BLaER1 treated with 17β-estradiol and CSF1 and Interleukin-3, amounts not matched to agents 10 nM and 100 nM (cell line): ENCODE measurements at regions not wholly inside any gene's neighbourhood (a gene's known extent, or its start where the extent isn't known, plus 50 kb on each side); places are given as distances from the start of the nearest gene placed in this dataset.

ENCODE experiments used
- H3K27ac ChIP-seq, 11 experiments: shearing (Covaris generic); formaldehyde crosslinking; 2 replicates each; pipeline ENCODE4 v1.8.1; 2022
- H3K27me3 ChIP-seq, 11 experiments: shearing (Covaris generic); formaldehyde crosslinking; 2 replicates each; pipeline ENCODE4 v1.8.1; 2022
- H3K36me3 ChIP-seq, 11 experiments: shearing (Covaris generic); formaldehyde crosslinking; 2 replicates each; pipeline ENCODE4 v1.8.1; 2022
- H3K4me1 ChIP-seq, 10 experiments: shearing (Covaris generic); formaldehyde crosslinking; 2 replicates each; pipeline ENCODE4 v1.8.1; 2022
- H3K4me2 ChIP-seq, 11 experiments: shearing (Covaris generic); formaldehyde crosslinking; 2 replicates each; pipeline ENCODE4 v1.8.1; 2022
- H3K4me3 ChIP-seq, 10 experiments: shearing (Covaris generic); formaldehyde crosslinking; 2 replicates each; pipeline ENCODE4 v1.8.1; 2022
- H3K9ac ChIP-seq, 11 experiments: shearing (Covaris generic); formaldehyde crosslinking; 2 replicates each; pipeline ENCODE4 v1.8.1; 2022
- H3K9me3 ChIP-seq, 11 experiments: shearing (Covaris generic); formaldehyde crosslinking; replicated peaks in 1 of 11; 2 replicates each; pipeline ENCODE4 v1.8.1; 2022
- H4K20me1 ChIP-seq, 11 experiments: shearing (Covaris generic); formaldehyde crosslinking; 2 replicates each; pipeline ENCODE4 v1.8.1; 2022
- Cebpa-rat ChIP-seq, 11 experiments: shearing (Covaris generic); IDR thresholded peaks; 2 replicates each; pipeline ENCODE4 v1.8.1; 2022

- Histone ChIP-seq H3K27me3 (no peaks in the 10 kb centered on the region), H3K9me3 (peaks cover 0 to 2% (median under 1%) of the 10 kb centered on the region in 11 experiments; a peak in 4 of 22 replicates), H3K36me3 (no peaks in the 10 kb centered on the region), H3K27ac (no peak overlapping the region), H3K4me1 (no peaks in the 10 kb centered on the region; a peak in 2 of 20 replicates), H3K4me3 (no peak overlapping the region), H3K9ac (no peak overlapping the region), H3K4me2 (no peak overlapping the region), H4K20me1 (no peaks in the 10 kb centered on the region)
- TF ChIP-seq Cebpa-rat (IDR thresholded peaks at IDR 0.05), result no peak
These were observed 85.0 kb upstream of the CNKSR2 start for GRCh38 chrX:21289232-21289631.

GRCh38 chrX:21295246-21295820 is 78.9 kb upstream of the CNKSR2 start:
- no peak overlapping the region for H3K4me2 ChIP-seq
- no peaks in the 10 kb centered on the region for H3K4me1 ChIP-seq
- H3K9ac ChIP-seq, result no peak overlapping the region
- no peaks in the 10 kb centered on the region for H3K9me3 ChIP-seq
- TF ChIP-seq Cebpa-rat (IDR thresholded peaks at IDR 0.05), result no peak
- H3K27ac ChIP-seq, result no peak overlapping the region
- no peaks in the 10 kb centered on the region for H3K27me3 ChIP-seq
- H4K20me1 ChIP-seq, result no peaks in the 10 kb centered on the region
- no peak overlapping the region for H3K4me3 ChIP-seq
- H3K36me3 ChIP-seq, result no peaks in the 10 kb centered on the region

- no peaks in the 10 kb centered on the region for H3K9me3 ChIP-seq
- H3K4me1 ChIP-seq, result no peaks in the 10 kb centered on the region
- H4K20me1 ChIP-seq, result no peaks in the 10 kb centered on the region
- H3K9ac ChIP-seq, result no peak overlapping the region
- no peak overlapping the region for H3K27ac ChIP-seq
- H3K36me3 ChIP-seq, result no peaks in the 10 kb centered on the region
- TF ChIP-seq Cebpa-rat (IDR thresholded peaks at IDR 0.05), result no peak
- H3K27me3 ChIP-seq, result no peaks in the 10 kb centered on the region
- no peak overlapping the region for H3K4me2 ChIP-seq
- H3K4me3 ChIP-seq, result no peak overlapping the region
These were observed 68.3 kb upstream of the CNKSR2 start for GRCh38 chrX:21305799-21306336.

- no peak for TF ChIP-seq Cebpa-rat (IDR thresholded peaks at IDR 0.05)
- Histone ChIP-seq H3K9me3 (peaks cover 17 to 24% (median 20%) of the 10 kb centered on the region in 11 experiments), H3K27me3 (no peaks in the 10 kb centered on the region), H3K4me2 (no peak overlapping the region), H3K9ac (no peak overlapping the region), H3K27ac (no peak overlapping the region), H3K4me1 (no peaks in the 10 kb centered on the region), H3K36me3 (no peaks in the 10 kb centered on the region), H4K20me1 (no peaks in the 10 kb centered on the region), H3K4me3 (no peak overlapping the region)
These were observed 54.9 kb upstream of the CNKSR2 start for GRCh38 chrX:21319323-21319722.
